Omental fat pad (tissue), 3 donors: ENCODE measurements at regions not wholly inside any gene's neighbourhood (a gene's known extent, or its start where the extent isn't known, plus 50 kb on each side); places are given as distances from the start of the nearest gene placed in this dataset.

Experiments
- ATAC-seq: fragments of 150-250 bp; one replicate; pipeline ENCODE4 v1.9.1; 2016; ENCODE audit warnings: mild to moderate bottlenecking, moderate library complexity; ENCODE audit not compliant: low FRiP score
- DNase-seq: peaks from one replicate; pipeline ENCODE4 v3.0.0-alpha.2; 2019; ENCODE audit warnings: low spot score
- TF ChIP-seq, protein P1 (sequence below), 3 donors: fragments of 450-650 bp; IDR thresholded peaks; one replicate each; pipeline ENCODE4 v1.5.1; 2016 to 2017; ENCODE audit warnings: antibody characterized with exemption in 3 of 3, mild to moderate bottlenecking in 3 of 3, moderate library complexity in 2 of 3

DNA sequence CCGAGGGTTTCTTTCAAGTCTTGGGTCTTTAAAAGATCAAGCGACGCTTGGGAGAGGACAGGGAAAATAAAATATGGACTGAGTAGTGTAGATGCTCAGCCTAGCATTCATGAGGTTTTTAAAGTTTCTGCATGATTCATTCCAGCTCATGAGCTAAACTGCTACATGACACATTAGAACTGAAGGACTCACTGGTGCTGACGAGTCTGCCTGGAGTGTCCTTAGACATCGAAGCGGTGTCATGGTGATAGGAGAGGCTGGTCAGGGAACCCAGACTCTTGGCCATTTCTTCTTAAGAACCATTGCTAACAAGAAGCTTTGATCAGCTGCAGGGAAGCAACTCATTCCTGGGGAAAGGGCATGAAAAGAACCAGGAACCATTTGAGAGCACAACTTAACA lies 158.6 kb downstream of the TRIML1 start:
- DNase-seq (no peak), ATAC-seq (no peak)
- TF ChIP-seq, protein P1, sequence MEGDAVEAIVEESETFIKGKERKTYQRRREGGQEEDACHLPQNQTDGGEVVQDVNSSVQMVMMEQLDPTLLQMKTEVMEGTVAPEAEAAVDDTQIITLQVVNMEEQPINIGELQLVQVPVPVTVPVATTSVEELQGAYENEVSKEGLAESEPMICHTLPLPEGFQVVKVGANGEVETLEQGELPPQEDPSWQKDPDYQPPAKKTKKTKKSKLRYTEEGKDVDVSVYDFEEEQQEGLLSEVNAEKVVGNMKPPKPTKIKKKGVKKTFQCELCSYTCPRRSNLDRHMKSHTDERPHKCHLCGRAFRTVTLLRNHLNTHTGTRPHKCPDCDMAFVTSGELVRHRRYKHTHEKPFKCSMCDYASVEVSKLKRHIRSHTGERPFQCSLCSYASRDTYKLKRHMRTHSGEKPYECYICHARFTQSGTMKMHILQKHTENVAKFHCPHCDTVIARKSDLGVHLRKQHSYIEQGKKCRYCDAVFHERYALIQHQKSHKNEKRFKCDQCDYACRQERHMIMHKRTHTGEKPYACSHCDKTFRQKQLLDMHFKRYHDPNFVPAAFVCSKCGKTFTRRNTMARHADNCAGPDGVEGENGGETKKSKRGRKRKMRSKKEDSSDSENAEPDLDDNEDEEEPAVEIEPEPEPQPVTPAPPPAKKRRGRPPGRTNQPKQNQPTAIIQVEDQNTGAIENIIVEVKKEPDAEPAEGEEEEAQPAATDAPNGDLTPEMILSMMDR (IDR thresholded peaks at IDR 0.05): no peak

DNA sequence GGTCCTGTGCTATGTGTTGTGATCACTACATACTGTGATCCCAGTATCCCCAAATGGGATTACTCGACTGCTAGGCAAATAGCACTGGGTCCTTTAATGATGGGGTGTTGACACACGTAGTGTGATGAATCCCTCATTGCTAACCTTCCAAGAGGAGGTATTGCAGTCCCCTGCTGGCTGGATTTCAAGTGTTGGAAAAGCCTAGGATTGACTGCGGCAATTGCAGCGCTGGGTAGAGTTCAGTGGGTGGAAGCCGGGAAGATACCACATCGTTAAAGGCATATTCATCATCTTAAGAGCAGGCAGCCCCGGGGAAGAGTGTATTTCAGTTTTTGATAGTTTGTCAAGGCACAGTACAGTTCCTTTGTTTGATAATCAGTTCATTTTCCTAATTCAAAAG lies 159.9 kb downstream of the TRIML1 start:
- ATAC-seq (no peak), DNase-seq (no peak)

DNA sequence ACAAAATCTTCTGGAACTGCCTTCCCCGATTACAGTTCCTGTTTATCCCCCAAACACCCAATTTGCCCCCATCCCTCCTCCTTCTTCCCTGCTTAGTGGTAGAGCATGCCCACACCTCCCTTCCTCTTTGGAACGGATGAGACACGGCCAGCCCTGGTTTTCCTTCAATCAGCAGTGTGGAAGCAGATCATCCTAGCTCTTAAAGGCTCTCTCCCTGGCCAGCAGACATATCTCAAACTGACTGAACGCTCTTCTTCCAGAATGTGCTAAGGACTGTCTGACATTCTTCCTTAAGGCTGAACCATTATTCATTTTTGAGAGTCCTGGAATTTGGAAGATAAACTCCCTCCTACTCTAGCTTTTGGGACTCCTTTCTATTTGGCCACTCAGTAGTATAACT lies 161.1 kb downstream of the TRIML1 start:
- DNase-seq (no peak), ATAC-seq (no peak)
- TF ChIP-seq, protein P1 (IDR thresholded peaks at IDR 0.05): no peak

More for the DNA sequence above, 159.9 kb downstream of the TRIML1 start:
- TF ChIP-seq, protein P1 (IDR thresholded peaks at IDR 0.05): no peak

DNA sequence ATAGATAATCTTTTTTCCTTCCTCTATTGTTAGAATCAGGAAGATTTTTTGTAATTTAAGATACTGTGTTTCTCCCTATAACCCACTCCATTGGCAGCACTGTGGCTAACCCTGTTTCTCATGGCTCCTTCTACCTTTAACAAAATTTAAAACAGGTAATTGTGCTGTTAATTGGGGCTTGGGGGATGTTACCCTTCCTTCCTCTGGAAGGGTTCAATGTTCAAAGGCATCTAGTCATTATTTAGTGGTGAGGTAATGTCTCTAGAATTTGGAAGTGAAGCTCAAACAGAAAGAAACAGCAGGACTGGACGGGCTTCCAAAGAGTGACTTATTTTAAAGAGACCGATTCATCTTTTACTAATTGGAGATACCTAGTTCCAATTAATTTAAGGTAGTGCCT lies 166.4 kb downstream of the TRIML1 start:
- TF ChIP-seq, protein P1 (IDR thresholded peaks at IDR 0.05): no peak
- no peak for ATAC-seq
- no peak for DNase-seq

DNA sequence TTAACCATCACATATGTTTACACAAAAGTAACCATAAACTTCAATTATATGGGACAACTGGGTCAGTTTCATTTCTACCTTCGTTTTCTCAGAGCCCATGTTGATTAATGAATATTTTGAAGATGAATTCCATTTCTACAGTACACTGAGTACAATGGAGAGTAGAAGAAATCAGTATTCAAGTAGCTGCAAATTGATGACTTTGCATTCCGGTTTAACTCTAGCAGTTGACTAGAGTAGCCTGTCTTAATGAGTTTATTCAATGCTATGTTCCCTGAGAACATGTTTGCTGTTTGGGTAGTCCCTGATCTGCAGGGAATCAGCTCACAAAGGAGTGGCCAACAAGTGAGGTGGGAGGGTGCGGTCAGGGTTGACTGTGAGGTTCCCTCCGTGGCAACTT lies 168.3 kb downstream of the TRIML1 start:
- ATAC-seq: no peak
- DNase-seq: no peak
- TF ChIP-seq, protein P1 (IDR thresholded peaks at IDR 0.05): no peak

DNA sequence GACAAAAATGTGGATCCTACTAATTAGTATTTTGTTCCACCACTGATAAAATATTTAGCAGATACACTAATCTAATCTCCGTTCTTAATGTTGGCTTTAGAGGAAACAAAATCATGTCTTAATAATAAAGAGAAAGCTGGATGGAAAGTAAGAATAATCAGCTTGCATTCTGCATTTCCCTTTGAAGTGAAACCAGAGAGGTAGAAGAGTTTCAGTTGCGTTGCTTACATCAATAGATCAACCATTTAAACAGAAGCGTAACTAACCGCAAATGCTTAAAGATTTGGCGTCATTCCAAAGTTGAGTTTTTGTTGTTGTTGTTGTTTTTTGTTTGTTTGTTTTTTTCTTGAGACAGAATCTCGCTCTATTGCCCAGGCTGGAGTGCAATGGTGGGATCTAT lies 168.9 kb downstream of the TRIML1 start:
- no peak for DNase-seq
- TF ChIP-seq, protein P1 (IDR thresholded peaks at IDR 0.05): no peak
- ATAC-seq: no peak

DNA sequence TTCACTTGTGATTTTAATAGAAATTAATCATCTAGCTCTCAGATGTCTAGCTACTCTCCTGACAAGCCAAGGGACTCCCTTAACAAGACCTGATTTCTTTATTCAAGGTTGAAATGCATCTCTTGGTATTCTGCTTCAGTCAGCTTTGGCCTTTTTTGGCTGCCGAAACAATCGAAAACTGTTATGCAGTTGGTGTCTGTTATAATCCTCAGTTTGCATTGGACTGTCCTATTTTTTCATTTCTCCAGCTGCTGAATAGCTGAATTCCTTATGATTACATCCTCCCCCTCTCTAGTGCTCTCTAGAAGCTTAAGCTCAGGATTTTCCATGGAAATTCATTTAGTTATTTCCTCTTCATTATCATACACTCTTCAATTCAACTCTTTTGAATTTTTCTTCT lies 177.2 kb downstream of the TRIML1 start:
- TF ChIP-seq, protein P1 (IDR thresholded peaks at IDR 0.05): no peak
- ATAC-seq: no peak
- DNase-seq: no peak
